Ramos (cell line): ENCODE measurements at regions not wholly inside any gene's neighbourhood (a gene's known extent, or its start where the extent isn't known, plus 50 kb on each side); places are given as distances from the start of the nearest gene placed in this dataset.

ENCODE experiments used
- in situ Hi-C: fragments of 300-500 bp; cut with MboI; formaldehyde crosslinking; loops from one replicate; pipeline ENCODE4 v1.14.3; 2022; ENCODE audit warnings: low sequenced_read_pairs; ENCODE audit not compliant: unreplicated experiment

DNA sequence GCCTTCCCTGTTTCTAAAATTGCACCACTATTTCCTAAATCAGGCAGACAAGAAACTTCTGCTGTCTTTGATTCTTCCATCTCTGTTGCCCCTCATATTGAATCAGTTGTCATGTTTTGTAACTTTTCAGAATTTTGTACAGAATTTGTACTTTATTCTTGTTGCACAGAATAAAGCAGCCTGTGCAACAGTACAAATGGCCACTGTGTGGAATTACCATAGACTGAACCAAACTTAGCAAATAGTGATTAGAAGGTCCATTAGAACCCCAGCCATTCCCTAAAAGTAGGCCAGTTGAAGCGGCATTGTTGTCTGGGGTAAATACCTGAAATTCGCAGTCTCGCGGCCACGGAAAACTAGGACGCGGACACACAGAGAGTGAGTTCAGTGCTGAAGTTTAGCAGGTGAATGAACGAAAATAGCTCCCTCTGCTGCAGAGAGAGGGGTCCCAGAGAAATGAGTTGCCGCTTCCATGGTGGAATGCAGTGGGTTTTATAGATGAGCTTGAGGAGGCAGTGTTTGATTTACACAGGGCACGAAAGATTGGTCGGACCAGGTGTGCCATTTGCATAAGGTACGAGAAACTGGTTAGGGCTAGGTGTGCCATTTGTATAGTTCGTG lies 71.8 kb downstream of the C4orf33 start:
- in situ Hi-C loops, result no loop called here

- in situ Hi-C loops, result no loop called here
Observed at GRCh38 chr4:129172181-129172580, 76.2 kb downstream of the C4orf33 start.

- in situ Hi-C loops, result no loop called here
Observed at GRCh38 chr4:129176864-129177263, 80.9 kb downstream of the C4orf33 start.

- in situ Hi-C loops, result no loop called here
Observed at GRCh38 chr4:129179276-129179675, 83.3 kb downstream of the C4orf33 start.

DNA sequence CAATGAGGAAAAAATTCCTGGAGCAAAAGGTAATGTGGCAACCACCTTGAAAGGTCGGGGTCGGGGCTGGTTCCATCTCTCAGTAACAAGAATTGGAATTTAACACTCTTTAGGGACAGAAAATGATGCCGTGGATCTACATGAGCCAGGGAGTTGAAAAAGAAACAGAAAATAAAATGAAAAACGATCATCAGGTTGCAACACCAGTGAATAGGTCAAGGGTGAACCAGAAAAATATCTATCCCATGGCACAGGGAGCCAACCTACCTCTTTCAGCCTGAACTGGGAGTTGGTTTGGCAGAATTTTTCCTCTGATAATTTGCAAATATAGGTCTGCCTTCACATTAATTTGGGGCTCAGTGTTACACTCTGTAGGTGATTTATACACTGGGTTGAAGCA lies 93.7 kb downstream of the C4orf33 start:
- in situ Hi-C loops, result no loop called here

DNA sequence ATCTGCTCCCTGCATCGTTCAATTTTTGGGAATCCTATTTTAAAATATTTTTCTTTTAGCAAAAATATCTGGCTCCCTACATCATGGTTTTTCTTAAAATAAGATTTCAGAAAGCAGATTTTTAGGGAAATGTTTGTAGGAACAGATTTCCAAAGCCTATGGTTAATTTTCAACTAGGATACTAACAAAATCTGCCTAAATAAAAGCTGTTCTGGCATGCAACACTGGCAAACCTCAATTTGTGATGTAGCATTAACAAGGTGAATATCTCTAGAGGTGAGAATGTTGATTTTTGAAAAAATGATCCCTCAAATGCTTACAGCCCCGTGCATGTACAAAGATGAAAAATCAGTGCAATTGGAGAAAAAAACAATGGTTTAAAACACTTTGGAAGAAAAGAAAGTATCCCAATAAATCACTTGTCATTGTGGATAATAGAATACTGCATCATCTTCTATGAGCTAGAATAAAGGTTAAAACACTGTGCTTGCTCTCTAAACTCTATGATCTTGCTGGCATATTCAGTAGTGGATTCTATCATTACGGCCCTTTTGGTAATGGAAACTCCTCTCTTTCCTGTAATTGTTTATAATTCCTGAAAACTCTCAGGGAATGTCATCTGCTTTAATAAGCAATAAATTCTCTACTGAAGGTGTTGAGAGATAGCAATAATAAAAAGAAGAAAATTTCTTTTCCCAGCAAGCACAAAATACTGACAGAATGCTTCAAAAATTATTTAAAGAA lies 97.6 kb downstream of the C4orf33 start:
- in situ Hi-C loops, result no loop called here

- in situ Hi-C loops, result no loop called here
Observed at GRCh38 chr4:129208481-129208880, 112.5 kb downstream of the C4orf33 start.

- in situ Hi-C loops, result no loop called here
Observed at GRCh38 chr4:129213692-129214091, 117.7 kb downstream of the C4orf33 start.

DNA sequence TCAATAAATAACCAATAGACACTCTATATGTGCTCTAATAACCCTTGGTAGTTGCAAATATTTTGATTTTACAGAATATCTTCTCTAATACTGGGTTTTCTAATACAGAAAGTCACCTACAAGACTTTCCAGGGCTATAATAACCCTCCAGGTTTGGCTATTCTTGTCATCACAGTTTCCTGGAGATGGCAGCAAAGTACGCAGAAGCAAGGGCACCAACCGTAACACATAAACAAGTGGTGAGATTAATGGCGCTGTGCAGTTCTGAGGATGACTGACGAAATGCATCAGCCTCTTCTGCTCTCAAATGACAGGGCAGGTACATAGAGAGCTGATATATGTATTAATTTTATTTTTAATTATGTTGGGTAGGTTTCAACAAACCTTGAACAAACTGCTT lies 122.4 kb downstream of the C4orf33 start:
- in situ Hi-C loops, result no loop called here

GRCh38 chr4:129218897-129219296 lies 122.9 kb downstream of the C4orf33 start:
- in situ Hi-C loops, result no loop called here

- in situ Hi-C loops, result no loop called here
Observed at GRCh38 chr4:129220254-129220653, 124.3 kb downstream of the C4orf33 start.

- in situ Hi-C loops, result no loop called here
Observed at GRCh38 chr4:129223945-129224344, 128.0 kb downstream of the C4orf33 start.

DNA sequence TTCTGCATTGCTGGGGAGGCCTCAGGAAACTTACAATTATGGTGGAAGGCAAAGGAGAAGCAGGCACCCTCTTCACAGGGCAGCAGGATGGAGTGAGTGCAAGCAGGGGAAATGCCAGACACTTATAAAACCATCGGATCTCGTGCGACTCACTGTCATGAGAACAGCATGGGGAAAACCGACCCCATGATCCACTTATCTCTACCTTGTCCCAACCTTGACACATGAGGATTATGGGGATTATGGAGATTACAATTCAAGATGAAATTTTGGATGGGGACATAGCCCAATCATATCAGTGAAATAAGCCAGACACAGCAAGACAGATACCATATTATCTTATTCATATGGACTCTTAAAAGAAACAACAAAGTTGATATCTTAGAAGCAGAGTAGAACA lies 134.9 kb downstream of the C4orf33 start:
- in situ Hi-C loops, result no loop called here

GRCh38 chr4:129231945-129232588 lies 136.1 kb downstream of the C4orf33 start:
- in situ Hi-C loops, result no loop called here

- in situ Hi-C loops, result no loop called here
Observed at GRCh38 chr4:129232589-129233337, 136.8 kb downstream of the C4orf33 start.

DNA sequence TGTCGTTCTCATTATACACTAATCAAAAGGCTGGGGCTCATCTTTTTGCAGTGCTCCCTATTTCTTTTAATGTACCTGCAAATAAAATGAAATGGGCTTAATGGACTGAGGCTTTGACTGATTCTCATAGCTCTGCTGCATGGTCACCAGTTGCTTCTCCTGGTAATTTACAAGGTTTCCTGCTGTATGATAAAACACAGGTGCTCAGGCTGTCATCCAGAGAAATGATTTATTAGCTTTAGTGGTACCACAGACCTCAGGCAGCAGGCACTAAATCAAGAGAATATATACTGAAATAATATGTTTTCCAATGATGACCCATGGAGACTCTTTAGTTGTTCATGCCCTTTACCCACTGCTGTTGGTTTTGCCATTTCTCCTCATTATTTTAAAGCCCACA lies 137.7 kb downstream of the C4orf33 start:
- in situ Hi-C loops, result no loop called here

DNA sequence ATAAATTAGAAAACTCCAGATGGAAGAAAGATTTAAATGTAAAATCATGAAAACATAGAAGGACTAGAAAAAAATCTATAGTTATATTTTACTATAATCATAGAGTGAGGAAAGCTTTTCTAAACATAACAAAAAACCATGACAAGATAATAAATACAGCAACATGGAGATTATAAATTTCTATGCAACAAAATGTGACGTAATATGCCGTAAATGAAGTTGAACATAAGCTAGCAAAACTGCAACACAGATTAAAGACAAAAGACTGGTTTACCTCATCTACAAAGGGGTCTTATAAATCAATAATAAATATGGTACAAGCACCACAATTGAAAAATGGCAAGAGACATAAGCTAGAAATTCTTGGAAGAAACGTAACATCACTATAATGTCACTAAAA lies 140.4 kb downstream of the C4orf33 start:
- in situ Hi-C loops, result no loop called here

GRCh38 chr4:129239088-129239487 lies 143.1 kb downstream of the C4orf33 start:
- in situ Hi-C loops, result no loop called here

- in situ Hi-C loops, result no loop called here
Observed at GRCh38 chr4:129240816-129241215, 144.9 kb downstream of the C4orf33 start.

- in situ Hi-C loops, result no loop called here
Observed at GRCh38 chr4:129246145-129246544, 150.2 kb downstream of the C4orf33 start.

DNA sequence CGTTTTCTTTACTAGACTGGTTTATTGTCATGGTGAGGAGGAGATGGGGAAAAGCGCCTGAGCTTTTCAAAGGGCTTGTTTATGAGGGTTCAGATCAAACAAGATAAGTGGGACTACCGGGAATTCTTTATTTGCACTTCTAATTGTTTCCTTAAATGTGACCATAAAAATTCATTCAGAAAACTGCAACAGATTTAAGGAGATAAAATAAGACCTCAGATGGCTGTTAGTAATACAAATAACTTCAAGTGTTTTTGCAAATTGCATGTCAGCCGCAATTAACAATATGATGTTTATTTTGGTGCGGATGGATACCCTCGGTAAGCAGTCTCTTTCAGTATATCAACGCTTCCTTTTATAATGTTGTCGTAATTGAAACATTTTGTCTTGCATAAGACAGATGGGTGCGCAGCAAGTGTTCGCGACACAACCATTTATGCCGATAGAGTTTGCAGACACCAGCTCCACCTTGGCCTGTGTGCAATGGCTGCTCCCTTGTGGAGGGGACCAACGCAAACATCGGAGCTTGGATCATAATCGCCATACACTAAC lies 151.0 kb downstream of the C4orf33 start:
- in situ Hi-C loops, result no loop called here
